B cell (primary cell): ENCODE measurements at regions not wholly inside any gene's neighbourhood (a gene's known extent, or its start where the extent isn't known, plus 50 kb on each side); places are given as distances from the start of the nearest gene placed in this dataset.

ENCODE experiments used
- ATAC-seq: fragments of 200-7000 bp; cut with Tn5 transposase; one replicate; pipeline ENCODE4 v1.10.0; 2021; ENCODE audit warnings: low read depth, mild to moderate bottlenecking, moderate number of reproducible peaks, moderate library complexity
- CTCF ChIA-PET: fragments of 350-600 bp; sonication (Branson Sonifier 250); formaldehyde crosslinking; loops from one replicate; lab custom pipeline; 2021; ENCODE audit warnings: antibody characterized with exemption, inconsistent platforms; lab: Charles Lee
- POLR2A ChIA-PET: fragments of 350-600 bp; sonication (Branson Sonifier 250); formaldehyde crosslinking; loops from one replicate; lab custom pipeline; 2021; ENCODE audit warnings: antibody characterized with exemption; lab: Charles Lee
- DNase-seq: peaks from one replicate; pipeline ENCODE4 v3.0.0; 2013
- H2AFZ ChIP-seq: 2 replicates; pipeline ENCODE4 v1.6.1; 2012; ENCODE audit warnings: mild to moderate bottlenecking, low read depth, low read length; ENCODE audit not compliant: insufficient read depth, poor library complexity, severe bottlenecking
- H3K27ac ChIP-seq, 2 donors: 1 replicate in 1 of 2; 2 replicates in 1 of 2; pipeline ENCODE4 v1.5.1; 2012 to 2013; ENCODE audit warnings: low read length in 2 of 2, mild to moderate bottlenecking in 2 of 2, moderate library complexity in 1 of 2
- H3K27me3 ChIP-seq, 4 experiments: fragments of 200-600 bp in 1 of 4; sonication (generic) in 1 of 4; replicated peaks in 1 of 4; 1 replicate in 2 of 4; 2 replicates in 2 of 4; pipeline versions ENCODE4 v1.6.1 to v1.7.0; 2013 to 2016; ENCODE audit warnings: low read length in 3 of 4, mild to moderate bottlenecking in 2 of 4, mixed read lengths in 1 of 4, moderate library complexity in 1 of 4; ENCODE audit not compliant: insufficient read depth in 4 of 4, control insufficient read depth in 3 of 4; ENCODE audit errors: control extremely low read depth in 1 of 4
- H3K36me3 ChIP-seq, 2 experiments: replicated peaks in 1 of 2; 1 replicate in 1 of 2; 2 replicates in 1 of 2; pipeline versions ENCODE4 v1.6.1 to v1.7.1; 2013; ENCODE audit warnings: low read length in 1 of 2; ENCODE audit not compliant: insufficient read depth in 2 of 2, control insufficient read depth in 1 of 2; ENCODE audit errors: control extremely low read depth in 1 of 2, extremely low read depth in 1 of 2
- H3K4me1 ChIP-seq, 2 donors: fragments of 200-600 bp in 1 of 2; sonication (generic) in 1 of 2; 1 replicate in 1 of 2; 2 replicates in 1 of 2; pipeline versions ENCODE4 v1.5.1 to v1.6.1; 2013 to 2017; ENCODE audit warnings: low read length in 2 of 2; ENCODE audit not compliant: control insufficient read depth in 2 of 2, insufficient read depth in 2 of 2
- H3K4me2 ChIP-seq: replicated peaks from 2 replicates; pipeline ENCODE3; 2012; ENCODE audit warnings: mild to moderate bottlenecking, low read depth, low read length; ENCODE audit not compliant: poor library complexity, severe bottlenecking
- H3K4me3 ChIP-seq, 5 experiments: fragments of 200-600 bp in 1 of 5; sonication (generic) in 1 of 5; 1 replicate in 3 of 5; 2 replicates in 2 of 5; pipeline versions ENCODE4 v1.5.1 to v1.7.0; 2011 to 2016; ENCODE audit warnings: low read length in 4 of 5, mild to moderate bottlenecking in 4 of 5, low read depth in 2 of 5, control low read depth in 1 of 5, moderate library complexity in 1 of 5; ENCODE audit not compliant: insufficient read depth in 1 of 5; ENCODE audit errors: control extremely low read depth in 1 of 5, extremely low read depth in 1 of 5
- H3K79me2 ChIP-seq: fragments of 200-600 bp; sonication (generic); one replicate; pipeline ENCODE4 v1.6.0; 2016; ENCODE audit warnings: low read length; ENCODE audit not compliant: control insufficient read depth, insufficient read depth
- H3K9ac ChIP-seq: fragments of 200-600 bp; sonication (generic); 2 replicates; pipeline ENCODE4 v1.6.1; 2017; ENCODE audit warnings: mild to moderate bottlenecking, low read length, moderate library complexity
- H3K9me3 ChIP-seq, 3 donors: one replicate each; pipeline versions ENCODE4 v1.6.1 to v1.7.1; 2013; ENCODE audit warnings: low read length in 2 of 3; ENCODE audit not compliant: control insufficient read depth in 2 of 3, insufficient read depth in 1 of 3; ENCODE audit errors: control extremely low read depth in 1 of 3
- H4K20me1 ChIP-seq: 2 replicates; pipeline ENCODE4 v1.6.0; 2012; ENCODE audit warnings: mild to moderate bottlenecking, low read length; ENCODE audit not compliant: insufficient read depth, control insufficient read depth, poor library complexity, severe bottlenecking
- H3K27ac Mint-ChIP-seq: one replicate; pipeline ENCODE4 v1.8.0; 2021; ENCODE audit warnings: mixed read lengths
- H3K27me3 Mint-ChIP-seq: one replicate; pipeline ENCODE4 v1.8.0; 2021; ENCODE audit warnings: mixed read lengths
- H3K4me1 Mint-ChIP-seq: one replicate; pipeline ENCODE4 v1.8.0; 2021; ENCODE audit warnings: mixed read lengths
- H3K4me3 Mint-ChIP-seq: one replicate; pipeline ENCODE4 v1.8.0; 2021; ENCODE audit warnings: mixed read lengths
- H3K9me3 Mint-ChIP-seq: one replicate; pipeline ENCODE4 v1.8.0; 2022; ENCODE audit warnings: mixed read lengths; ENCODE audit not compliant: insufficient read depth
- EZH2 ChIP-seq: IDR thresholded peaks from 2 replicates; pipeline ENCODE4 v1.6.1; 2012; ENCODE audit warnings: borderline replicate concordance, low read depth, mild to moderate bottlenecking, moderate library complexity, low read length; ENCODE audit not compliant: insufficient read depth, poor library complexity, severe bottlenecking
- WGBS: methylation state at CpG from one replicate; pipeline ENCODE4 v1.1.5; 2013; ENCODE audit warnings: missing lambda C conversion rate; ENCODE audit not compliant: insufficient coverage; 5-methylcytosine and 5-hydroxymethylcytosine counted together
- intact Hi-C: fragments of 100-400 bp; cut with micrococcal nuclease; formaldehyde crosslinking; loops from one replicate; pipeline ENCODE4 v1.10.0; 2022
- TF ChIP-seq, protein P1 (sequence below): fragments of 200-600 bp; IDR thresholded peaks from one replicate; pipeline ENCODE4 v1.8.0; 2022; ENCODE audit warnings: antibody characterized with exemption, mild to moderate bottlenecking

DNA sequence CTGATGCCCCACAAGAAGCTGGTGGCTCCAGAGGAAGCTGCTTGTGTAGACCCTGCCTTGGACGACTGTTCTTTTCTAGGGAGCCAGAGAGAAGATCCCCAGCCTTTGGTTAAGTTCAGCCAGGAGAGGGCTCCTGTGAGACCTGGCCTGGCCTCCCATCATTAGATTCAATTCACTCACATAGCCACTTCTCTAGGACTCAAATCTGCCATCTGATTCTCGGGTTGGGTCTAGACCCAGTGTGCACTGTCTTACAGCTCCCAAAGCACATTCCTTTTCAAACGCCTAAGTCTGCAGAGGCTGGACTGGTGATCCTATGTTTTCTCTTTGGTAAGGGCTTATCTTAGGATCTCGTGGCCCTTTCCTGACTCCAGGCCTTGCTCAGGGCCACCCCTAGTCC is 81.7 kb upstream of the NPHP3 start:
- H3K27me3 ChIP-seq: no peaks in the 10 kb centered on the region
- no peak overlapping the region for H2AFZ ChIP-seq
- H4K20me1 ChIP-seq: no peaks in the 10 kb centered on the region
- Mint-ChIP-seq H3K27ac (no peak overlapping the region), H3K27me3 (no peaks in the 10 kb centered on the region), H3K9me3 (no peaks in the 10 kb centered on the region), H3K4me3 (no peak overlapping the region), H3K4me1 (no peaks in the 10 kb centered on the region)
- no peaks in the 10 kb centered on the region for H3K79me2 ChIP-seq
- no peak for DNase-seq
- H3K4me2 ChIP-seq: no peak overlapping the region
- 57% methylated on average over 1 of the region's 4 CpGs for WGBS
- no peaks in the 10 kb centered on the region for H3K4me1 ChIP-seq
- intact Hi-C loops: no loop called here
- H3K36me3 ChIP-seq: no peaks in the 10 kb centered on the region
- no peak overlapping the region for H3K9ac ChIP-seq
- no peak for TF ChIP-seq EZH2
- TF ChIP-seq, protein P1, sequence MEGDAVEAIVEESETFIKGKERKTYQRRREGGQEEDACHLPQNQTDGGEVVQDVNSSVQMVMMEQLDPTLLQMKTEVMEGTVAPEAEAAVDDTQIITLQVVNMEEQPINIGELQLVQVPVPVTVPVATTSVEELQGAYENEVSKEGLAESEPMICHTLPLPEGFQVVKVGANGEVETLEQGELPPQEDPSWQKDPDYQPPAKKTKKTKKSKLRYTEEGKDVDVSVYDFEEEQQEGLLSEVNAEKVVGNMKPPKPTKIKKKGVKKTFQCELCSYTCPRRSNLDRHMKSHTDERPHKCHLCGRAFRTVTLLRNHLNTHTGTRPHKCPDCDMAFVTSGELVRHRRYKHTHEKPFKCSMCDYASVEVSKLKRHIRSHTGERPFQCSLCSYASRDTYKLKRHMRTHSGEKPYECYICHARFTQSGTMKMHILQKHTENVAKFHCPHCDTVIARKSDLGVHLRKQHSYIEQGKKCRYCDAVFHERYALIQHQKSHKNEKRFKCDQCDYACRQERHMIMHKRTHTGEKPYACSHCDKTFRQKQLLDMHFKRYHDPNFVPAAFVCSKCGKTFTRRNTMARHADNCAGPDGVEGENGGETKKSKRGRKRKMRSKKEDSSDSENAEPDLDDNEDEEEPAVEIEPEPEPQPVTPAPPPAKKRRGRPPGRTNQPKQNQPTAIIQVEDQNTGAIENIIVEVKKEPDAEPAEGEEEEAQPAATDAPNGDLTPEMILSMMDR: no peak
- no peak for ATAC-seq
- H3K4me3 ChIP-seq: no peak overlapping the region
- CTCF ChIA-PET: no interaction called here
- no peaks in the 10 kb centered on the region for H3K9me3 ChIP-seq
- POLR2A ChIA-PET: no interaction called here
- no peak overlapping the region for H3K27ac ChIP-seq

DNA sequence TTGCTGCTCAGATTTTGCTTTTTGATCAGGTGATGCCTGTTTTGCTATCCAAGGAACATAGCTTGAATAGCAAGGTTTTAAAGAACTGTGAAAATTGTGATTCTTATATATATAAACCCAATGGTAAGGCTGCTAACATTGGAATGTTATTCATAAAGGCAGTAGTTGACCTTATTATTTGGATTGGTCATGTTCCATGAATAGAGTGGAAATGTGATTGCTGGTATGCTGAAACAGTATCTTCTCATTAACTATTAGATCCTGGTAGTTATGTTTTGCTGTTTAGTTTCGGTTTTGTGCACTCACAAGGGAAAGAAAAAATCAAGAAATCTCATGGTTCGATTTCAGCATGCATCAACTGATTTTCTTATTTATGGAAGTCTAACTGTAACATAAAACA is 78.7 kb upstream of the NPHP3 start:
- H3K27ac ChIP-seq: no peak overlapping the region
- H2AFZ ChIP-seq: no peak overlapping the region
- no peaks in the 10 kb centered on the region for H3K4me1 Mint-ChIP-seq
- POLR2A ChIA-PET: no interaction called here
- H3K27ac Mint-ChIP-seq: no peak overlapping the region
- intact Hi-C loops: no loop called here
- CTCF ChIA-PET: no interaction called here
- no peaks in the 10 kb centered on the region for H3K27me3 ChIP-seq
- no peaks in the 10 kb centered on the region for H4K20me1 ChIP-seq
- H3K4me2 ChIP-seq: no peak overlapping the region
- H3K36me3 ChIP-seq: no peaks in the 10 kb centered on the region
- no peaks in the 10 kb centered on the region for H3K27me3 Mint-ChIP-seq
- no peak for DNase-seq
- TF ChIP-seq, protein P1: no peak
- TF ChIP-seq EZH2: no peak
- no CpG with 5 or more reads among the region's 2 CpGs for WGBS
- H3K4me3 Mint-ChIP-seq: no peak overlapping the region
- no peaks in the 10 kb centered on the region for H3K9me3 Mint-ChIP-seq
- ATAC-seq: no peak
- no peak overlapping the region for H3K4me3 ChIP-seq
- H3K9ac ChIP-seq: no peak overlapping the region
- H3K79me2 ChIP-seq: no peaks in the 10 kb centered on the region
- no peaks in the 10 kb centered on the region for H3K4me1 ChIP-seq
- H3K9me3 ChIP-seq: no peaks in the 10 kb centered on the region
